ENCODE measurements at regions not wholly inside any gene's neighbourhood (a gene's known extent, or its start where the extent isn't known, plus 50 kb on each side); places are given as distances from the start of the nearest gene placed in this dataset.

DNA sequence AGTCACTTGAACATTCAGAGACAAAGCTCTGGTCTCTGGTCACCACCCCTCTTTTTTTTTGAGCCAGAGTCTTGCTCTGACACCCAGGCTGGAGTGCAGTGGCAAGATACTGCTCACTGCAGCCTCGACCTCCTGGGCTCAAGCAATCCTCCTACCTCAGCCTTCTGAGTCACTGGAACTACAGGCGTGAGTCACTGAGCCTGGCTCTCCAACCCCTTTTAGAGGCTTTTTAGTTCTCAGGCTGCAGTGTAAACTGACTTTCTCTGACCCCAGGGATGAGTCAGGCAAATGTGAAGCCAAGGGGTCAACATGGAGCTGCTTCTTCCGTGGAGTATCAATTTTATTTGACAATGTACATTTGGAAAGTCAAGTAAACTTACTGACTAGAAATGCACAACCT lies 229.2 kb downstream of the PTTG2 start:
- DNase-seq (ENCODE audit: low spot score) = no peak

DNA sequence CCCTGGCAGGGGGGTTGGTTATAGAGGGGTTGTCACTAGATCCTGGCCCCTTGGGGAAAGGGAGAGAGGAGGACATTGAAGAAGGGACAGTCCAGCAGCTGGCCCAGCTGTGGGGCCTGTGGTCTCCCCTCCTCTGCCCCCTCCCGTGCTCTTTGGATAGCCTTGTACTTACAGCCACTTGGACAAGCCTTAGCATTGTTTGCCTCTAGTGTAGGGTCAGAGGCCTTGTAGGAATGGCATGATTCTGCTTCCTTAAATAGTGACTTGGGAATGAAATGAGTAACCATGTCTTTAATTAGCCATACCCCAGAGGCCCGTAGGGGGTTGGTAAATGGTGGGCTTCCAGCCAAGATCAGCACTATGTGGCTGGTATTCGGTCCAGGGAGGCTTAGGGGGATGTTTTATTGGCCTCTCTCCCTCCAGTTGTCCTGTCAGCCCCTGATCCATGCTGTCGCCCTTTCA lies 230.6 kb downstream of the PTTG2 start:
- no peak for DNase-seq (ENCODE audit: low spot score)

DNA sequence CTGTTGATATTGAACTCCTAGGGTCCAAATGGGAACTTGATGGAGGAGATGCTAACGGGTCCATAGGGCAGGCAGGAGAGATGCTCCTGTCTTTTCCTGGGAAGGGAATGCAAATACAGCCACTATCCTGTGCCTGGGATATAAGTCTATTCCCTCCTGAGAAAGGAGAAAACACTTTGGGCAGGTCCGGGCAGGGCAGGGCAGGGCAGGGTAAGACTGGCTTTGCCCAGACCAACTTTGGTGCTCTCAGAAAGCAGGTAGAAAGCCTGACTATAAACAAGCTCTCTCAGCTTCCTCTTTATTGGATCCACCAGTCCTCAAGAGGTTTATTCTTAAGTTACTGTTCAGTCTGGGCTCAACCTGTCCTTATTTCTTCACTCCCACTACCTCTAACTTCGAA lies 232.3 kb downstream of the PTTG2 start:
- no peak for DNase-seq (ENCODE audit: low spot score)

- no peak for DNase-seq (ENCODE audit: low spot score)
Observed at GRCh38 chr4:38193236-38193863, 233.2 kb downstream of the PTTG2 start.

- no peak for DNase-seq (ENCODE audit: low spot score)
Observed at GRCh38 chr4:38194047-38194602, 233.9 kb downstream of the PTTG2 start.

- no peak for DNase-seq (ENCODE audit: low spot score)
Observed at GRCh38 chr4:38195486-38195885, 235.3 kb downstream of the PTTG2 start.

DNA sequence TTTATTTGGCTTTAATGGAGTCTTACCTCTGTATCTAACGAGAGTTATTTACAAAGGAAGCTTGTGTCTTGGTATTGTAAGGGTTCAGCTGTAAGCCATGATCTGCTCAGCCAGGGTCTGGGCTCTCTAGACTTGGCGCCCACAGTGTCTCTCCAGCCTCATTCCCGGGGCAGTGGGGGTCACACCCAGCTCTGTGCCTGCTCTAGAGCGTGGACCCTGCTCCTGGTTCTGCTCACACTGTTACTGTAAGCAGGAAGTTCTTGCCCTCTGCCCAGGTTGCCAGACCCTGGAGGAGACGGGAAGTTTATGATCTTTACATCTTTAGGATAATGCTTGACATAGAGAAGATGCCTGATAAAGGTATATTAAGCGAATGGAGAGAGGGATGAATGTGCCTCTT lies 235.7 kb downstream of the PTTG2 start:
- no peak for DNase-seq (ENCODE audit: low spot score)

GRCh38 chr4:38202242-38202641 lies 242.0 kb downstream of the PTTG2 start:
- no peak for DNase-seq (ENCODE audit: low spot score)

GRCh38 chr4:38203609-38204008 lies 243.4 kb downstream of the PTTG2 start:
- no peak for DNase-seq (ENCODE audit: low spot score)

DNA sequence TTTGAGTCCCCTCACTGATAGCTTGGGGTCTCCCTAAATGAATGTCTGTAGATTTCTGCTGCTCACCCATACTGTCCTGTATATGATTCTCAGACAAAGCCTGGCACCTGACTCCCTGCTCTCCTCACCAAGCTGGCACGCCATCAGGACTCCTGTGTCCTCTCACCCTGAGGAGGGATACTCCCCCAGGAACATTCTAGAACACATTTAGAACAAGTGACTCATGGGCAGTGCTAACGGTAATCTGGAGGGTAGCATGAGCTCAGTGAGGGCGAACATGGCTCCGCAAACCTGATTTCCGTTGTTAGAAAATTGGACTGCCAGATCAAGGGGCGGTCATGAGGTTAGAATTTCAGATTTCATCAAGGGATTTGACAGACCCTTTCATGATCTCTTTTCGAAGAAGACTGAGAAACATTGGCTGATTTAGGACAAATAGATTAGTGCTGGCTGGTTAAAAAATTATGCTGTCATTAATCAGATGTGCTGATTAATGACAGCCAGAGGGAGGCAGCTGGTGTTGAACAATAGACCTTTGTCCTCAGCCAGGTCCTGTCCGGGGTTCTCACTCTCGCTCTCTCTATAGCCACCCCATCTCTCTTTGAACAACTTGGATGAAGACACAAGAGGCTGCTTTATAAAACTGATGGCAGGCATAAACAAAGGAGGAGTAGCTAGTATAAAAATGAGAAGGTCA lies 244.3 kb downstream of the PTTG2 start:
- no peak for DNase-seq (ENCODE audit: low spot score)

DNA sequence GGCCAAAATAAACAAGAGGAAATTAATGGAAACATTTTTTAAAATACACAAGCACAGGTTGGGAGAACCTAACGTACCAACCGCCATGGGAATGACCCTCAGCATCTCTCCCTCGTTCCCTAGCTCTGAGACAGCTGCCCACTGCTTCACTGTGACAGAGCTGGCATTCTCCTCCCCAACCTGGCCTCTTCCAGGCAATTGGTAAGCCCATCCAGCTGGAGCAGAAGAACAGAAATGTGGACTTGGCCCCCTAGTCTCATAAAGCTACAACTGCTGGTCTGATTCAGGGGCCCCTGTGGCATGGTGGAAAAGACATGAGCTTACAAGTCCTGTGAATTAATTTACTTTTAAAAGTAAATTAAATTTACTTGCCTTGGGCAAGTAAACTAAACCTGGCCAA lies 245.1 kb downstream of the PTTG2 start:
- no peak for DNase-seq (ENCODE audit: low spot score)

DNA sequence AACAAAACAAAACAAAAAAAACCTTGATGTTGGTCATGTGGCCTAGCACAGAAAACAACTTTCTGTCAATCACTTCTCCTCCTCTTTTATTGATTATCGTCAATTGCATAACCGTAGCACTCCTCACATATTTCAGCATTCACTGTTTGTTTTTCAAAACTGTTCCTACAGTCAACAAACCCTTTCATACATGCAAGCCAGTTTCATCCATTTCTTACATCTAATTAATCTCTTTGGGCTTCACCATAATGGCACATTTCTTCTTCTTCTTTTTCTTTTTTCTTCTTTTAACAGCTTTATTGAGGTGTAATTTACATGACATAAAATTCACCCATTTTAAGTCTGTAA lies 246.9 kb downstream of the PTTG2 start:
- no peak for DNase-seq (ENCODE audit: low spot score)

- no peak for DNase-seq (ENCODE audit: low spot score)
Observed at GRCh38 chr4:38209654-38210053, 249.5 kb downstream of the PTTG2 start.

GRCh38 chr4:38210396-38211114 lies 250.4 kb downstream of the PTTG2 start:
- no peak for DNase-seq (ENCODE audit: low spot score)

DNA sequence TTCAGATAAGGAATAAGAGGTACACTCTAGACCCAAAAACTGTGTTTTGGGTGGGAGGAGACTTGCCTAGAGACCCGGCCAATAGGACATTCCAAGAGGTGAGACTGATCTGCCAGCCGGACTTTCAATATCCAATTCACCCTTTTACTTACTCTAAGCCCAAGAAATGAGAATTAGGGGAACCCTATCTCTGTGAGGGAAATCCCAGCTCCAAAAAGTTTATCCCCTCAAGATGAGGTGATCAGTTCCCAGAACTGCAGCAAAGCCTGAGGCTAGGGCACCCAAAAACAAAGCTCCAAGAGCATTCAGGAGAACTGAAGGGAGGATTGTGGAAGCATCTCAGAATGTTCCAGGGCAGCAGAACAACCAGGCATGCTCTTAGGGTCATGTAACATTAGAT lies 251.7 kb downstream of the PTTG2 start:
- DNase-seq (ENCODE audit: low spot score) = no peak

GRCh38 chr4:38213083-38213805 lies 253.0 kb downstream of the PTTG2 start:
- DNase-seq (ENCODE audit: low spot score) = no peak

GRCh38 chr4:38222892-38223291 lies 262.7 kb downstream of the PTTG2 start:
- no peak for DNase-seq (ENCODE audit: low spot score)

- DNase-seq (ENCODE audit: low spot score) = no peak
Observed at GRCh38 chr4:38223306-38223705, 263.1 kb downstream of the PTTG2 start.

DNA sequence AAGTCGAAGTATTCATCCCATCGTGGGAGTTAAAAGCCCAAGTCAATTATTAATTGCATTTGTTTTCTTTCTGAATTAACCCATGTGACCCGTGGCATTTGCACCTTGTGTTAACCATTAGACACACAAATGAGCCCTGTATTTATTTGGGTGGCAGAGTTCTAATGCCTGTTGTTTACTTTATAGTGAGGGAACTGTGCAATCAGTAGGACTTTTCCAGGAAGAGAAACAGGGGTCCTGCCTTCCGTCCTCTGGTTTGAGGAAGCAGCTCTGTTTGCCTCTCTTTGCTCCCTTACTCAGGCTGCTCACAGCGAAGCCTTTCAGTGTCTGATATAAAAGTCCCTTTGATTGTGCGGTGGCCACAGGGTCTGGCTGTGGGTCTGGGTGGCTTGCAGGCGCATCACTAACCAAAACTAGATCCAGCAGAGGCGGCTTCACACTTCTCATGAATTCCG lies 263.6 kb downstream of the PTTG2 start:
- DNase-seq (ENCODE audit: low spot score) = no peak

GRCh38 chr4:38224850-38225249 lies 264.7 kb downstream of the PTTG2 start:
- no peak for DNase-seq (ENCODE audit: low spot score)

GRCh38 chr4:38226170-38226569 lies 266.0 kb downstream of the PTTG2 start:
- no peak for DNase-seq (ENCODE audit: low spot score)

DNA sequence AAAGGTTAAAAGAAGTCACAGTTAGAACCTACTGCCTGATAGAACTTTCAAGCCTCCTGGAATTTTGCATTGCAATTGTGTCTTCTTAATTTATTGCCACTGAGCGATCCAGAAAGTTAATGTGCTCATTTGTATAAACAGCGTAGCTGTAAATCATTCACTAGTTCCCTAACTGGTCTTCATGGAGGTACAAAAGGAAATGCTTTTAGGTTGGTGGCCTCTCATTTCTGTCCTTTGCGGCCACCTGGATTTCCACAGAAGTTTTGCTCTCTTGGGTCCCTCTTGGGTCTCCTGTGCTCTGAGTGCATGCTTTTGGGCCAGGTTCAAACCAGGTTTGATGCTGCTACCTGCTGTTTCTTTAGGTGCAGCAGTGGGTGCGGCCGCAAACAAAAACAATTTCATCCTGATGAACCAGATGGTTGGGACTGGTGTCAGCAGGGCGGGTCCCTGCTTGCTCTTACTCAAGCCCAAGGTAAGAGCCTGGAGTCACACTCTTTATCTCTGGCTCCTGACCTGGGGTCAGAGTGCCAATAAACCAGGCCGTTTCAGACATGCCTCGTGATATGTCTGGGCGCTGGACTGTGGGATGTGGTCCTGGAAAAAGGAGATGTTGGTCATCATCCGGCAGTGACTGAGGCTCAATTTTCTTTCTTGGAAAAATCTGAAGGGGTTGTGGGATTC lies 270.1 kb downstream of the PTTG2 start:
- no peak for DNase-seq (ENCODE audit: low spot score)
